SK-N-SH (cell line): ENCODE measurements at regions not wholly inside any gene's neighbourhood (a gene's known extent, or its start where the extent isn't known, plus 50 kb on each side); places are given as distances from the start of the nearest gene placed in this dataset.

Source experiments
- CTCF ChIA-PET: fragments of 300-600, 350-600 bp; formaldehyde crosslinking; extraction: SDS; loops from one replicate; lab custom pipeline; 2021; lab: Yijun Ruan, JAX
- POLR2A ChIA-PET: fragments of 350-600 bp; sonication (Branson Sonifier 250); formaldehyde crosslinking; extraction: SDS; loops from one replicate; lab custom pipeline; 2020; ENCODE audit warnings: antibody characterized with exemption, inconsistent platforms; lab: Yijun Ruan, JAX
- DNase-seq: peaks from one replicate; pipeline ENCODE4 v3.0.0; 2012
- H2AFZ ChIP-seq: fragments of 200-600 bp; sonication (generic); 2 replicates; pipeline ENCODE4 v1.8.1; 2016; ENCODE audit warnings: antibody characterized with exemption, mild to moderate bottlenecking, low read depth
- H3F3A ChIP-seq: fragments of 200-600 bp; sonication (generic); replicated peaks from 2 replicates; pipeline ENCODE3; 2016; ENCODE audit warnings: antibody characterized with exemption, mild to moderate bottlenecking; ENCODE audit not compliant: insufficient read depth
- H3K27ac ChIP-seq, 2 experiments: fragments of 200-500 bp in 1 of 2; fragments of 200-600 bp in 1 of 2; sonication (Bioruptor generic) in 1 of 2; sonication (generic), shearing (Covaris generic) in 1 of 2; 2 replicates each; pipeline versions ENCODE4 v1.5.1 to v1.6.1; 2014 to 2016; ENCODE audit warnings: low read depth in 2 of 2, inconsistent platforms in 1 of 2, low read length in 1 of 2, mild to moderate bottlenecking in 1 of 2, mixed read lengths in 1 of 2
- H3K27me3 ChIP-seq: fragments of 200-600 bp; sonication (generic), shearing (Covaris generic); 2 replicates; pipeline ENCODE4 v1.6.1; 2016; ENCODE audit warnings: mixed run types; ENCODE audit not compliant: insufficient read depth
- H3K36me3 ChIP-seq, 2 experiments: fragments of 200-500 bp in 1 of 2; fragments of 200-600 bp in 1 of 2; sonication (Bioruptor generic) in 1 of 2; sonication (generic) in 1 of 2; replicated peaks in 1 of 2; 2 replicates each; pipeline versions ENCODE3 to v1.5.1; 2014 to 2016; ENCODE audit warnings: low read length in 1 of 2, mild to moderate bottlenecking in 1 of 2; ENCODE audit not compliant: insufficient read depth in 2 of 2, control insufficient read depth in 1 of 2
- H3K4me1 ChIP-seq, 2 experiments: fragments of 200-500 bp in 1 of 2; fragments of 200-600 bp in 1 of 2; sonication (Bioruptor generic) in 1 of 2; sonication (generic), shearing (Covaris generic) in 1 of 2; 2 replicates each; pipeline versions ENCODE4 v1.5.1 to v1.6.1; 2014 to 2016; ENCODE audit warnings: low read depth in 1 of 2, low read length in 1 of 2, mixed run types in 1 of 2; ENCODE audit not compliant: insufficient read depth in 2 of 2, control insufficient read depth in 1 of 2
- H3K4me2 ChIP-seq: fragments of 200-600 bp; sonication (generic), shearing (Covaris generic); 2 replicates; pipeline ENCODE4 v1.6.1; 2017; ENCODE audit warnings: mixed run types
- H3K4me3 ChIP-seq, 2 experiments: fragments of 200-500 bp in 1 of 2; fragments of 200-600 bp in 1 of 2; sonication (Bioruptor generic) in 1 of 2; sonication (generic), shearing (Covaris generic) in 1 of 2; 2 replicates each; pipeline versions ENCODE4 v1.5.1 to v1.8.1; 2014 to 2016; ENCODE audit warnings: low read depth in 2 of 2, inconsistent platforms in 1 of 2, low read length in 1 of 2, mild to moderate bottlenecking in 1 of 2, mixed read lengths in 1 of 2, moderate library complexity in 1 of 2
- H3K79me2 ChIP-seq: fragments of 200-600 bp; sonication (generic); 2 replicates; pipeline ENCODE4 v1.8.1; 2017; ENCODE audit warnings: mild to moderate bottlenecking; ENCODE audit not compliant: insufficient read depth
- H3K9ac ChIP-seq: fragments of 200-600 bp; sonication (generic); 2 replicates; pipeline ENCODE4 v1.6.1; 2017; ENCODE audit warnings: mixed run types
- H3K9me2 ChIP-seq: fragments of 200-600 bp; sonication (generic); 2 replicates; pipeline ENCODE4 v1.6.1; 2017; ENCODE audit warnings: mixed run types
- H3K9me3 ChIP-seq: fragments of 200-600 bp; sonication (generic); 2 replicates; pipeline ENCODE4 v1.6.1; 2017; ENCODE audit warnings: mixed run types, mild to moderate bottlenecking, moderate library complexity
- H4K20me1 ChIP-seq: fragments of 200-600 bp; sonication (generic); 2 replicates; pipeline ENCODE4 v1.6.1; 2017; ENCODE audit warnings: mild to moderate bottlenecking, mixed run types; ENCODE audit not compliant: insufficient read depth
- CHD2 ChIP-seq: fragments of 150-350 bp; IDR thresholded peaks from 2 replicates; pipeline ENCODE4 v1.6.1; 2018; ENCODE audit warnings: low read length; ENCODE audit not compliant: partially characterized antibody
- ELF1 ChIP-seq: IDR thresholded peaks from 2 replicates; pipeline ENCODE4 v1.4.0; 2012
- EP300 ChIP-seq, 2 experiments: IDR thresholded peaks; 2 replicates each; pipeline versions ENCODE4 v1.4.0 to v1.6.1; 2012; ENCODE audit warnings: borderline replicate concordance in 1 of 2, low read depth in 1 of 2, low read length in 1 of 2
- FOSL2 ChIP-seq: IDR thresholded peaks from 2 replicates; pipeline ENCODE4 v1.4.0; 2012; ENCODE audit warnings: low read depth, mild to moderate bottlenecking, moderate library complexity, borderline replicate concordance
- FOXM1 ChIP-seq: IDR thresholded peaks from 2 replicates; pipeline ENCODE4 v1.4.0; 2012; ENCODE audit warnings: low read depth, mild to moderate bottlenecking
- GABPA ChIP-seq: IDR thresholded peaks from 2 replicates; pipeline ENCODE4 v1.4.0; 2012; ENCODE audit warnings: low read depth, mild to moderate bottlenecking
- GATA2 ChIP-seq: sonication (generic); formaldehyde crosslinking; IDR thresholded peaks from 2 replicates; pipeline ENCODE4 v1.5.0; 2020; ENCODE audit warnings: mild to moderate bottlenecking, missing genetic modification reagents
- JUND ChIP-seq: IDR thresholded peaks from 2 replicates; pipeline ENCODE4 v1.4.0; 2012
- NFIC ChIP-seq: IDR thresholded peaks from 2 replicates; pipeline ENCODE4 v1.4.0; 2012; ENCODE audit warnings: borderline replicate concordance
- NRF1 ChIP-seq: IDR thresholded peaks from 2 replicates; pipeline ENCODE4 v1.6.1; 2012; ENCODE audit warnings: low read depth, mild to moderate bottlenecking, low read length
- RCOR1 ChIP-seq: fragments of 150-350 bp; IDR thresholded peaks from 2 replicates; pipeline ENCODE4 v1.6.1; 2017; ENCODE audit warnings: antibody characterized with exemption, low read length
- RFX5 ChIP-seq: IDR thresholded peaks from 2 replicates; pipeline ENCODE4 v1.6.1; 2012; ENCODE audit warnings: mild to moderate bottlenecking, improper control_type of control experiment, low read length
- RXRA ChIP-seq: IDR thresholded peaks from 2 replicates; pipeline ENCODE4 v1.4.0; 2012; ENCODE audit warnings: low read depth, mild to moderate bottlenecking, borderline replicate concordance
- SIN3A ChIP-seq: IDR thresholded peaks from 2 replicates; pipeline ENCODE4 v1.6.1; 2012; ENCODE audit warnings: low read depth, mild to moderate bottlenecking, low read length, moderate library complexity, borderline replicate concordance
- SMC3 ChIP-seq: IDR thresholded peaks from 2 replicates; pipeline ENCODE4 v1.6.1; 2012; ENCODE audit warnings: low read depth, low read length, improper control_type of control experiment
- TAF1 ChIP-seq: IDR thresholded peaks from 2 replicates; pipeline ENCODE4 v1.6.1; 2012; ENCODE audit warnings: low read depth, mild to moderate bottlenecking, low read length, moderate library complexity, borderline replicate concordance
- TCF12 ChIP-seq: IDR thresholded peaks from 2 replicates; pipeline ENCODE4 v1.4.0; 2012
- YY1 ChIP-seq: IDR thresholded peaks from 2 replicates; pipeline ENCODE4 v1.4.0; 2012; ENCODE audit warnings: low read depth, mild to moderate bottlenecking
- WGBS: methylation state at CpG from one replicate; pipeline ENCODE4 v1.1.6; 2017; ENCODE audit warnings: low lambda C conversion rate; 5-methylcytosine and 5-hydroxymethylcytosine counted together
- TF ChIP-seq, protein P1 (sequence below): IDR thresholded peaks from 2 replicates; pipeline ENCODE4 v1.4.0; 2012; ENCODE audit warnings: low read depth
- TF ChIP-seq, protein P2 (sequence below): fragments of 150-350 bp; IDR thresholded peaks from 2 replicates; pipeline ENCODE4 v1.6.1; 2016; ENCODE audit warnings: mild to moderate bottlenecking, low read depth, low read length
- TF ChIP-seq, protein P3 (sequence below): IDR thresholded peaks from 2 replicates; pipeline ENCODE4 v1.4.0; 2012; ENCODE audit warnings: low read depth, borderline replicate concordance
- TF ChIP-seq, protein P4 (sequence below): IDR thresholded peaks from 2 replicates; pipeline ENCODE4 v1.6.1; 2012; ENCODE audit warnings: mild to moderate bottlenecking, low read depth, low read length, moderate library complexity

DNA sequence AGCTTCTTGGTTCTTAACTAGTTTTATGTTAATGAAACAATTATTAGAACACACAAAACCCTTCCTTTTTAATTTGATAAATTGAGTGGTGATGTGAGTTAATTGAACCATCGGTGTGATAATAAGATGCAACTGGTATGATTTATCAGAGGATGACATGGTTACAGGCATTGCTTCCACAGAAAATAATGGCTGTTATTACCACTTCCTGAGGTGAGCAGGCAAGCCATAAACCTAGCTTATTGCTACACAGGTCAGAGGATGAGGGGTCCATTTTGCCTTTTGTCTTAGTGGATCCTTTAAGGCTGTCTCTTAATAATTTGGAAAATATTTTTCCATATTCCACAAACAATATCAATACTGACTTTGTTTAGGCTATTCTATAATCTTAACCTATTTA is 226.6 kb upstream of the EDNRB start:
- no peak for TF ChIP-seq SIN3A
- TF ChIP-seq, protein P1, sequence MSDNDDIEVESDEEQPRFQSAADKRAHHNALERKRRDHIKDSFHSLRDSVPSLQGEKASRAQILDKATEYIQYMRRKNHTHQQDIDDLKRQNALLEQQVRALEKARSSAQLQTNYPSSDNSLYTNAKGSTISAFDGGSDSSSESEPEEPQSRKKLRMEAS, result no peak
- no peak for TF ChIP-seq NFIC
- TF ChIP-seq, protein P2, sequence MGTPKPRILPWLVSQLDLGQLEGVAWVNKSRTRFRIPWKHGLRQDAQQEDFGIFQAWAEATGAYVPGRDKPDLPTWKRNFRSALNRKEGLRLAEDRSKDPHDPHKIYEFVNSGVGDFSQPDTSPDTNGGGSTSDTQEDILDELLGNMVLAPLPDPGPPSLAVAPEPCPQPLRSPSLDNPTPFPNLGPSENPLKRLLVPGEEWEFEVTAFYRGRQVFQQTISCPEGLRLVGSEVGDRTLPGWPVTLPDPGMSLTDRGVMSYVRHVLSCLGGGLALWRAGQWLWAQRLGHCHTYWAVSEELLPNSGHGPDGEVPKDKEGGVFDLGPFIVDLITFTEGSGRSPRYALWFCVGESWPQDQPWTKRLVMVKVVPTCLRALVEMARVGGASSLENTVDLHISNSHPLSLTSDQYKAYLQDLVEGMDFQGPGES, result no peak
- no peak for TF ChIP-seq RFX5
- no peak for TF ChIP-seq CHD2
- TF ChIP-seq RXRA, result no peak
- TF ChIP-seq, protein P3, sequence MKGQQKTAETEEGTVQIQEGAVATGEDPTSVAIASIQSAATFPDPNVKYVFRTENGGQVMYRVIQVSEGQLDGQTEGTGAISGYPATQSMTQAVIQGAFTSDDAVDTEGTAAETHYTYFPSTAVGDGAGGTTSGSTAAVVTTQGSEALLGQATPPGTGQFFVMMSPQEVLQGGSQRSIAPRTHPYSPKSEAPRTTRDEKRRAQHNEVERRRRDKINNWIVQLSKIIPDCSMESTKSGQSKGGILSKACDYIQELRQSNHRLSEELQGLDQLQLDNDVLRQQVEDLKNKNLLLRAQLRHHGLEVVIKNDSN, result no peak
- no peak for TF ChIP-seq FOXM1
- TF ChIP-seq, protein P4, sequence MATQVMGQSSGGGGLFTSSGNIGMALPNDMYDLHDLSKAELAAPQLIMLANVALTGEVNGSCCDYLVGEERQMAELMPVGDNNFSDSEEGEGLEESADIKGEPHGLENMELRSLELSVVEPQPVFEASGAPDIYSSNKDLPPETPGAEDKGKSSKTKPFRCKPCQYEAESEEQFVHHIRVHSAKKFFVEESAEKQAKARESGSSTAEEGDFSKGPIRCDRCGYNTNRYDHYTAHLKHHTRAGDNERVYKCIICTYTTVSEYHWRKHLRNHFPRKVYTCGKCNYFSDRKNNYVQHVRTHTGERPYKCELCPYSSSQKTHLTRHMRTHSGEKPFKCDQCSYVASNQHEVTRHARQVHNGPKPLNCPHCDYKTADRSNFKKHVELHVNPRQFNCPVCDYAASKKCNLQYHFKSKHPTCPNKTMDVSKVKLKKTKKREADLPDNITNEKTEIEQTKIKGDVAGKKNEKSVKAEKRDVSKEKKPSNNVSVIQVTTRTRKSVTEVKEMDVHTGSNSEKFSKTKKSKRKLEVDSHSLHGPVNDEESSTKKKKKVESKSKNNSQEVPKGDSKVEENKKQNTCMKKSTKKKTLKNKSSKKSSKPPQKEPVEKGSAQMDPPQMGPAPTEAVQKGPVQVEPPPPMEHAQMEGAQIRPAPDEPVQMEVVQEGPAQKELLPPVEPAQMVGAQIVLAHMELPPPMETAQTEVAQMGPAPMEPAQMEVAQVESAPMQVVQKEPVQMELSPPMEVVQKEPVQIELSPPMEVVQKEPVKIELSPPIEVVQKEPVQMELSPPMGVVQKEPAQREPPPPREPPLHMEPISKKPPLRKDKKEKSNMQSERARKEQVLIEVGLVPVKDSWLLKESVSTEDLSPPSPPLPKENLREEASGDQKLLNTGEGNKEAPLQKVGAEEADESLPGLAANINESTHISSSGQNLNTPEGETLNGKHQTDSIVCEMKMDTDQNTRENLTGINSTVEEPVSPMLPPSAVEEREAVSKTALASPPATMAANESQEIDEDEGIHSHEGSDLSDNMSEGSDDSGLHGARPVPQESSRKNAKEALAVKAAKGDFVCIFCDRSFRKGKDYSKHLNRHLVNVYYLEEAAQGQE, result no peak
- no peak for DNase-seq
- H3K4me1 ChIP-seq, result peaks cover 0 to 11% of the 10 kb centered on the region in 2 experiments; a peak in 2 of 4 replicates
- no peak overlapping the region for H3K9ac ChIP-seq
- H3K4me2 ChIP-seq, result no peak overlapping the region
- H3K4me3 ChIP-seq, result no peak overlapping the region
- H4K20me1 ChIP-seq, result no peaks in the 10 kb centered on the region
- WGBS, result 63% methylated on average over 1 of the region's 1 CpG
- no peak overlapping the region for H3K27ac ChIP-seq
- ChIA-PET POLR2A (no interaction called here), CTCF (interaction anchor here (1.9 kb wide), 1 partner anchor 24 kb away, joined by 5 read pairs; no protein-coding TSS in a partner anchor)
- peaks cover 15% of the 10 kb centered on the region for H3F3A ChIP-seq
- no peak overlapping the region for H2AFZ ChIP-seq
- no peaks in the 10 kb centered on the region for H3K27me3 ChIP-seq
- no peaks in the 10 kb centered on the region for H3K36me3 ChIP-seq
- H3K9me2 ChIP-seq, result no peaks in the 10 kb centered on the region
- H3K9me3 ChIP-seq, result no peaks in the 10 kb centered on the region
- H3K79me2 ChIP-seq, result no peaks in the 10 kb centered on the region

DNA sequence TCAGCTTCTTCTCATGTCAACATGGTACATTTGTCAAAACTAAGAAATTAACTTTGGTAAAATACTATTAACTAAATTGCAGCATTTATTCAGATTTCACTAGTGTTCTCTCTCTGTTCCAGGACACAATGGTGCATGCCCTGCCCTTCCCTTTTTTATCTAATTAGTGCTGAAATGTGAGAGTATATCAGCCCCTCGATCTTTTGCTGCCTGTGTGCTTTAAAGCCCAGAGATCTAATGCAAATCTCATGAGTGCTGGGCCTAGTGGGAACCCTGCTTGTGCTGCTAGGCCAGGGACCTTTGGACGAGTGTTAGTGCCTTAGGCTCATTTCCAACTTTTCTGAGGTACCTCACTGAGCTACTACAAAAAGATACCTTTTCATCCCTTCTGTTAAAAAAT is 221.1 kb upstream of the EDNRB start:
- 35% methylated on average over 2 of the region's 2 CpGs for WGBS
- Histone ChIP-seq H3F3A (no peaks in the 10 kb centered on the region), H3K79me2 (no peaks in the 10 kb centered on the region), H3K27me3 (no peaks in the 10 kb centered on the region), H4K20me1 (no peaks in the 10 kb centered on the region), H3K4me2 (no peak overlapping the region), H2AFZ (no peak overlapping the region), H3K4me1 (peaks cover 0 to 11% of the 10 kb centered on the region in 2 experiments; a peak in 2 of 4 replicates), H3K9ac (no peak overlapping the region), H3K36me3 (no peaks in the 10 kb centered on the region), H3K27ac (no peak overlapping the region; a peak in 1 of 4 replicates), H3K9me3 (no peaks in the 10 kb centered on the region), H3K9me2 (no peaks in the 10 kb centered on the region), H3K4me3 (no peak overlapping the region)
- ChIA-PET CTCF (interaction anchor here (0.8 to 2.1 kb wide), 3 partner anchors 8 to 1252 kb away, joined by 3 to 11 read pairs (median 3); no protein-coding TSS in a partner anchor), POLR2A (no interaction called here)
- peak; percentile 20 for DNase-seq
- TF ChIP-seq SIN3A (no peak), RCOR1 (peak; percentile 36; the same call in 1 of the 2 replicates), YY1 (no peak), TCF12 (no peak), NRF1 (no peak), SMC3 (no peak), GATA2 (CRISPR knock-in tag) (peak; percentile 92), FOSL2 (no peak), CHD2 (no peak), TAF1 (no peak), GABPA (no peak), EP300 (IDR thresholded peaks at IDR 0.05; ENCODE audit: borderline replicate concordance in 1 of 2, low read depth in 1 of 2, low read length in 1 of 2) (peak in 1 of 2 experiments; percentile 59; a peak in 1 of 4 replicates), RFX5 (no peak), JUND (no peak), ELF1 (no peak)
